CD14-positive monocyte (primary cell): ENCODE measurements at regions not wholly inside any gene's neighbourhood (a gene's known extent, or its start where the extent isn't known, plus 50 kb on each side); places are given as distances from the start of the nearest gene placed in this dataset.

ENCODE experiments used
- DNase-seq, 3 donors: peaks; one replicate each; pipeline ENCODE4 v3.0.0-alpha.2; 2011 to 2022
- H2AFZ ChIP-seq: 2 replicates; pipeline ENCODE4 v1.6.0; 2012; ENCODE audit warnings: mild to moderate bottlenecking, low read depth, low read length, inconsistent platforms; ENCODE audit not compliant: insufficient read depth, poor library complexity, severe bottlenecking
- H3K27ac ChIP-seq, 2 donors: 1 replicate in 1 of 2; 2 replicates in 1 of 2; pipeline ENCODE4 v1.5.1; 2012 to 2013; ENCODE audit warnings: low read length in 2 of 2, control low read depth in 1 of 2, inconsistent platforms in 1 of 2, low read depth in 1 of 2, mild to moderate bottlenecking in 1 of 2
- H3K27me3 ChIP-seq, 2 donors: one replicate each; pipeline versions ENCODE4 v1.6.0 to v1.6.1; 2011 to 2013; ENCODE audit warnings: low read length in 2 of 2; ENCODE audit not compliant: control insufficient read depth in 2 of 2, insufficient read depth in 2 of 2
- H3K36me3 ChIP-seq, 2 donors: replicated peaks in 1 of 2; 1 replicate in 1 of 2; 2 replicates in 1 of 2; pipeline versions ENCODE4 v1.5.1 to v1.6.1; 2012 to 2013; ENCODE audit warnings: low read length in 2 of 2, control low read depth in 1 of 2, inconsistent platforms in 1 of 2, mild to moderate bottlenecking in 1 of 2; ENCODE audit not compliant: insufficient read depth in 2 of 2, control insufficient read depth in 1 of 2
- H3K4me1 ChIP-seq, 2 donors: 1 replicate in 1 of 2; 2 replicates in 1 of 2; pipeline versions ENCODE4 v1.5.1 to v1.6.1; 2012 to 2013; ENCODE audit warnings: low read length in 2 of 2, control low read depth in 1 of 2, inconsistent platforms in 1 of 2, mild to moderate bottlenecking in 1 of 2, moderate library complexity in 1 of 2; ENCODE audit not compliant: insufficient read depth in 2 of 2, control insufficient read depth in 1 of 2
- H3K4me2 ChIP-seq: replicated peaks from 2 replicates; pipeline ENCODE3; 2012; ENCODE audit warnings: low read length, moderate library complexity, mild to moderate bottlenecking; ENCODE audit not compliant: poor library complexity, severe bottlenecking; ENCODE audit errors: extremely low read depth
- H3K4me3 ChIP-seq, 3 experiments: fragments of 200-600 bp in 1 of 3; sonication (generic) in 1 of 3; replicated peaks in 1 of 3; 1 replicate in 2 of 3; 2 replicates in 1 of 3; pipeline ENCODE4 v1.5.1; 2011 to 2013; ENCODE audit warnings: low read length in 3 of 3, mild to moderate bottlenecking in 3 of 3, control low read depth in 2 of 3, low read depth in 2 of 3, inconsistent platforms in 1 of 3, moderate library complexity in 1 of 3
- H3K79me2 ChIP-seq: 2 replicates; pipeline ENCODE4 v1.6.0; 2012; ENCODE audit warnings: mild to moderate bottlenecking, control low read depth, inconsistent platforms, low read length, moderate library complexity; ENCODE audit not compliant: insufficient read depth
- H3K9ac ChIP-seq: 2 replicates; pipeline ENCODE4 v1.6.0; 2017; ENCODE audit warnings: low read length, mild to moderate bottlenecking; ENCODE audit not compliant: insufficient read depth, poor library complexity, severe bottlenecking
- H3K9me3 ChIP-seq, 2 donors: replicated peaks in 1 of 2; 1 replicate in 1 of 2; 2 replicates in 1 of 2; pipeline versions ENCODE4 v1.5.1 to v1.6.1; 2012 to 2013; ENCODE audit warnings: low read length in 2 of 2, control low read depth in 1 of 2; ENCODE audit not compliant: control insufficient read depth in 1 of 2, insufficient read depth in 1 of 2
- H4K20me1 ChIP-seq: 2 replicates; pipeline ENCODE4 v1.6.0; 2012; ENCODE audit warnings: mild to moderate bottlenecking, low read length, control low read depth, moderate library complexity; ENCODE audit not compliant: insufficient read depth
- H3K27ac Mint-ChIP-seq, 7 donors: one replicate each; pipeline ENCODE4 v1.8.0; 2020; ENCODE audit warnings: mild to moderate bottlenecking in 7 of 7, mixed read lengths in 7 of 7, moderate library complexity in 6 of 7, inconsistent platforms in 2 of 7
- H3K27me3 Mint-ChIP-seq, 3 donors: one replicate each; pipeline ENCODE4 v1.8.0; 2021 to 2022; ENCODE audit warnings: low read depth in 3 of 3, mild to moderate bottlenecking in 3 of 3, mixed read lengths in 3 of 3, moderate library complexity in 3 of 3, inconsistent platforms in 1 of 3
- H3K36me3 Mint-ChIP-seq, 2 donors: one replicate each; pipeline ENCODE4 v1.8.0; 2020; ENCODE audit warnings: mixed read lengths in 2 of 2, inconsistent platforms in 1 of 2, mild to moderate bottlenecking in 1 of 2
- H3K4me1 Mint-ChIP-seq: one replicate; pipeline ENCODE4 v1.8.0; 2020; ENCODE audit warnings: mild to moderate bottlenecking, mixed read lengths
- H3K4me3 Mint-ChIP-seq, 2 donors: one replicate each; pipeline ENCODE4 v1.8.0; 2020; ENCODE audit warnings: mild to moderate bottlenecking in 2 of 2, mixed read lengths in 2 of 2, moderate library complexity in 1 of 2
- H3K9me3 Mint-ChIP-seq, 7 donors: one replicate each; pipeline ENCODE4 v1.8.0; 2020 to 2022; ENCODE audit warnings: mixed read lengths in 7 of 7, mild to moderate bottlenecking in 6 of 7, moderate library complexity in 6 of 7, inconsistent platforms in 2 of 7
- CTCF ChIP-seq: fragments of 200-600 bp; IDR thresholded peaks from one replicate; pipeline ENCODE4 v1.8.0; 2022; ENCODE audit warnings: antibody characterized with exemption, mild to moderate bottlenecking
- WGBS: methylation state at CpG from one replicate; pipeline ENCODE4 v1.1.5; 2013; ENCODE audit warnings: missing lambda C conversion rate; ENCODE audit not compliant: insufficient coverage; 5-methylcytosine and 5-hydroxymethylcytosine counted together
- intact Hi-C, 2 donors: fragments of 100-400 bp; cut with micrococcal nuclease; formaldehyde crosslinking; loops; one replicate each; pipeline versions ENCODE4 v1.15.0 to v1.15.1; 2023

- H3K9me3 ChIP-seq, result no peaks in the 10 kb centered on the region
- H3K4me1 ChIP-seq, result no peaks in the 10 kb centered on the region
- Mint-ChIP-seq H3K27me3 (peaks cover 0 to 4% (median 2%) of the 10 kb centered on the region in 3 donors), H3K27ac (no peak overlapping the region), H3K36me3 (no peaks in the 10 kb centered on the region), H3K9me3 (no peaks in the 10 kb centered on the region), H3K4me3 (no peak overlapping the region), H3K4me1 (no peaks in the 10 kb centered on the region)
- intact Hi-C loops, result no loop called here
- H4K20me1 ChIP-seq, result no peaks in the 10 kb centered on the region
- no peaks in the 10 kb centered on the region for H3K36me3 ChIP-seq
- DNase-seq, result no peak
- H3K4me2 ChIP-seq, result no peak overlapping the region
- TF ChIP-seq CTCF, result no peak
- no peak overlapping the region for H3K27ac ChIP-seq
- H2AFZ ChIP-seq, result no peak overlapping the region
- H3K27me3 ChIP-seq, result no peaks in the 10 kb centered on the region
- no CpG with 5 or more reads among the region's 2 CpGs for WGBS
- H3K79me2 ChIP-seq, result no peaks in the 10 kb centered on the region
- no peak overlapping the region for H3K4me3 ChIP-seq
- no peak overlapping the region for H3K9ac ChIP-seq
These were observed 117.0 kb downstream of the FANCF start for GRCh38 chr11:22508665-22509064.

GRCh38 chr11:22497474-22497873, 128.1 kb downstream of the FANCF start:
- no peak for DNase-seq
- WGBS, result no CpG with 5 or more reads among the region's 3 CpGs
- H3K4me1 ChIP-seq, result no peaks in the 10 kb centered on the region

More at GRCh38 chr11:22497474-22497873, 128.1 kb downstream of the FANCF start:
- Histone ChIP-seq H3K4me3 (no peak overlapping the region), H3K9me3 (no peaks in the 10 kb centered on the region), H3K4me2 (no peak overlapping the region), H3K79me2 (no peaks in the 10 kb centered on the region), H4K20me1 (no peaks in the 10 kb centered on the region), H3K27ac (no peak overlapping the region), H3K36me3 (no peaks in the 10 kb centered on the region), H3K27me3 (no peaks in the 10 kb centered on the region), H3K9ac (no peak overlapping the region), H2AFZ (no peak overlapping the region)
- Mint-ChIP-seq H3K27me3 (peaks cover 0 to 3% (median 0%) of the 10 kb centered on the region in 3 donors), H3K9me3 (peaks cover 0 to 3% (median 0%) of the 10 kb centered on the region in 7 donors), H3K4me3 (no peak overlapping the region), H3K36me3 (no peaks in the 10 kb centered on the region), H3K27ac (no peak overlapping the region), H3K4me1 (no peaks in the 10 kb centered on the region)
- intact Hi-C loops, result no loop called here
- TF ChIP-seq CTCF, result no peak
